Body of pancreas (tissue), 4 donors: ENCODE measurements at regions not wholly inside any gene's neighbourhood (a gene's known extent, or its start where the extent isn't known, plus 50 kb on each side); places are given as distances from the start of the nearest gene placed in this dataset.
"Not testable (repeated sequence)": the region's sequence is repeated elsewhere in the genome, so short reads cannot be mapped to it uniquely, and the experiment has no call there.

Experiments used
- ATAC-seq: fragments of 150-250 bp; one replicate; pipeline ENCODE4 v1.9.1; 2016
- DNase-seq, 4 donors: peaks; one replicate each; pipeline ENCODE4 v3.0.0-alpha.2; 2019
- H3K27ac ChIP-seq, 4 donors: fragments of 200-600 bp; sonication (generic); 1 replicate in 3 of 4; 2 replicates in 1 of 4; pipeline versions ENCODE4 v1.5.1 to v1.6.1; 2016 to 2019; ENCODE audit warnings: mild to moderate bottlenecking in 1 of 4, mixed read lengths in 1 of 4, moderate library complexity in 1 of 4
- H3K27me3 ChIP-seq, 2 donors: fragments of 200-600 bp; sonication (generic); one replicate each; pipeline ENCODE4 v1.6.0; 2016; ENCODE audit warnings: mild to moderate bottlenecking in 1 of 2
- H3K36me3 ChIP-seq, 2 donors: fragments of 200-600 bp; sonication (generic); replicated peaks in 1 of 2; 2 replicates each; pipeline ENCODE4 v1.5.1; 2016; ENCODE audit warnings: low read depth in 2 of 2; ENCODE audit not compliant: insufficient read depth in 1 of 2
- H3K4me1 ChIP-seq: fragments of 200-600 bp; sonication (generic); one replicate; pipeline ENCODE4 v1.6.0; 2016
- H3K4me3 ChIP-seq, 2 donors: fragments of 200-600 bp; sonication (generic); 1 replicate in 1 of 2; 2 replicates in 1 of 2; pipeline ENCODE4 v1.5.1; 2016 to 2019
- H3K9me3 ChIP-seq, 3 donors: fragments of 200-600 bp; sonication (generic); 1 replicate in 2 of 3; 2 replicates in 1 of 3; pipeline ENCODE4 v1.5.1; 2016
- CTCF ChIP-seq, 7 experiments: fragments of 450-650 bp in 4 of 7; fragments of 200-600 bp in 3 of 7; sonication (generic) in 3 of 7; IDR thresholded peaks; one replicate each; pipeline ENCODE4 v1.5.1; 2016 to 2019; ENCODE audit warnings: antibody characterized with exemption in 7 of 7
- POLR2A ChIP-seq, 3 donors: fragments of 450-650 bp; IDR thresholded peaks; one replicate each; pipeline ENCODE4 v1.6.1; 2016; ENCODE audit warnings: antibody characterized with exemption in 3 of 3, mild to moderate bottlenecking in 2 of 3
- WGBS, 2 donors: methylation state at CpG; one replicate each; pipeline ENCODE4 v1.1.5; 2017; 5-methylcytosine and 5-hydroxymethylcytosine counted together
- intact Hi-C: fragments of 100-400 bp; cut with DNase I; formaldehyde crosslinking; loops from one replicate; pipeline ENCODE4 v1.15.1; 2023

GRCh38 chr2:136696438-136696837 is 68.9 kb upstream of the THSD7B start:
- no peaks in the 10 kb centered on the region for H3K9me3 ChIP-seq
- H3K36me3 ChIP-seq = no peaks in the 10 kb centered on the region
- no peak overlapping the region for H3K4me3 ChIP-seq
- H3K27ac ChIP-seq = no peak overlapping the region
- 53 to 57% methylated on average over 2 of the region's 2 CpGs for WGBS, 2 donors
- DNase-seq = no peak
- intact Hi-C loops = no loop called here
- ATAC-seq = no peak
- no peaks in the 10 kb centered on the region for H3K4me1 ChIP-seq
- no peaks in the 10 kb centered on the region for H3K27me3 ChIP-seq
- TF ChIP-seq CTCF (IDR thresholded peaks at IDR 0.05) (no peak), POLR2A (IDR thresholded peaks at IDR 0.05) (no peak)

- ATAC-seq = no peak
- H3K4me3 ChIP-seq = no peak overlapping the region
- no peak overlapping the region for H3K27ac ChIP-seq
- H3K9me3 ChIP-seq = no peaks in the 10 kb centered on the region
- DNase-seq = no peak
- H3K4me1 ChIP-seq = no peaks in the 10 kb centered on the region
- WGBS, 2 donors = 32 to 81% methylated on average over 3 to 5 of the region's 5 CpGs
- no peak for TF ChIP-seq POLR2A (IDR thresholded peaks at IDR 0.05)
- TF ChIP-seq CTCF (IDR thresholded peaks at IDR 0.05) = no peak
- no peaks in the 10 kb centered on the region for H3K27me3 ChIP-seq
- intact Hi-C loops = no loop called here
- H3K36me3 ChIP-seq = no peaks in the 10 kb centered on the region
These were observed 71.4 kb upstream of the THSD7B start for GRCh38 chr2:136693966-136694365.

GRCh38 chr2:136680079-136680478 is 85.3 kb upstream of the THSD7B start:
- 15 to 20% methylated on average over 1 of the region's 1 CpG for WGBS, 2 donors
- ATAC-seq, intact Hi-C loops, DNase-seq, H3K9me3 ChIP-seq, H3K4me3 ChIP-seq, H3K36me3 ChIP-seq, H3K4me1 ChIP-seq, H3K27ac ChIP-seq, H3K27me3 ChIP-seq: not testable (repeated sequence)

- Histone ChIP-seq H3K9me3 (no peaks in the 10 kb centered on the region), H3K4me3 (no peak overlapping the region), H3K27me3 (no peaks in the 10 kb centered on the region), H3K4me1 (no peaks in the 10 kb centered on the region), H3K36me3 (no peaks in the 10 kb centered on the region), H3K27ac (no peak overlapping the region)
- ATAC-seq = no peak
- 48 to 51% methylated on average over 3 of the region's 3 CpGs for WGBS, 2 donors
- TF ChIP-seq POLR2A (IDR thresholded peaks at IDR 0.05) = no peak
- no peak for TF ChIP-seq CTCF (IDR thresholded peaks at IDR 0.05)
- DNase-seq = no peak
- intact Hi-C loops = no loop called here
These were observed 99.6 kb upstream of the THSD7B start for GRCh38 chr2:136665736-136666135.

- no peak for TF ChIP-seq CTCF (IDR thresholded peaks at IDR 0.05)
- no peak for TF ChIP-seq POLR2A (IDR thresholded peaks at IDR 0.05)
- H3K4me3 ChIP-seq = no peak overlapping the region
- no peak overlapping the region for H3K27ac ChIP-seq
- H3K36me3 ChIP-seq = no peaks in the 10 kb centered on the region
- no peaks in the 10 kb centered on the region for H3K9me3 ChIP-seq
- DNase-seq = no peak
- H3K27me3 ChIP-seq = no peaks in the 10 kb centered on the region
- ATAC-seq = no peak
- WGBS, 2 donors = 73 to 76% methylated on average over 10 of the region's 10 CpGs
- H3K4me1 ChIP-seq = no peaks in the 10 kb centered on the region
- intact Hi-C loops = no loop called here
These were observed 100.5 kb upstream of the THSD7B start for GRCh38 chr2:136664713-136665405.
